NCI-H2227 (cell line): ENCODE measurements at regions not wholly inside any gene's neighbourhood (a gene's known extent, or its start where the extent isn't known, plus 50 kb on each side); places are given as distances from the start of the nearest gene placed in this dataset.
A peak's percentile ranks its signal among the peaks of the same experiment; 100 is the strongest.
"Not testable (repeated sequence)": the region's sequence is repeated elsewhere in the genome, so short reads cannot be mapped to it uniquely, and the experiment has no call there.

Experiments used
- DNase-seq: peaks from one replicate; lab custom pipeline; 2025; ENCODE audit not compliant: unreplicated experiment; lab: John Stamatoyannopoulos, UW

- DNase-seq = no peak
These were observed 137.6 kb downstream of the ZNF467 start for GRCh38 chr7:149635561-149636329.

GRCh38 chr7:149633976-149634945 is 136.7 kb upstream of the ZNF746 start:
- DNase-seq = no peak

DNA sequence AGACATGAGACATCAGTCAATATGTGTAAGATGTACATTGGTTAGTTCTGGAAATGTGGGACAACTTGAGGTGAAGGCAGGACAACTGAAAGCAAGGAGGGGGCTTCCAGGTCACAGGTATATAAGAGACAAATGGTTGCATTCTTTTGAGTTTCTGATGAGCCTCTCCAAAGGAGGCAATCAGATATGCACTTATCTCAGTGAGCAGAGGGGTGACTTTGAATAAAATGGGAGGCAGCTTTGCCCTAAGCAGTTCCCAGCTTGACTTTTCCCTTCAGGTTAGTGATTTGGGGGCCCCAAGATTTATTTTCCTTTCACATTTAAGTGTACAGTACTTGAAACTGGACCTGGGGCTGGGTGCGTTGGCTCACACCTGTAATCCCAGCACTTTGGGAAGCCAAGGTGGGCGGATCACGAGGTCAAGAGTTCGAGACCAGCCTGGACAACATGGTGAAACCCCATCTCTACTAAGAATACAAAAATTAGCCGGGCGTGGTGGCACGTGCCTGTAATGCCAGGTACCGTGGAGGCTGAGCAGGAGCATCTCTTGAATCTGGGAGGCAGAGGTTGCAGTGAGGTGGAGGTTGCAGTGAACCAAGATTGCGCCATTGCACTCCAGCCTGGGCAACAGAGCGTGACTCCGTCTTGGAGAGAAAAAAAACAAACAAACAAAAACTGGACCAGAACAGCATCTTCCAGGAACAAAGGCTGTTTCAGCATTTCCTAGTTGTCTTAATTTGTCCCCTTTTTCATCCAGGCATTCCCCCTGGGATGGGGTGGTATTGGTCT is 130.9 kb upstream of the ZNF746 start:
- not testable (repeated sequence) for DNase-seq

DNA sequence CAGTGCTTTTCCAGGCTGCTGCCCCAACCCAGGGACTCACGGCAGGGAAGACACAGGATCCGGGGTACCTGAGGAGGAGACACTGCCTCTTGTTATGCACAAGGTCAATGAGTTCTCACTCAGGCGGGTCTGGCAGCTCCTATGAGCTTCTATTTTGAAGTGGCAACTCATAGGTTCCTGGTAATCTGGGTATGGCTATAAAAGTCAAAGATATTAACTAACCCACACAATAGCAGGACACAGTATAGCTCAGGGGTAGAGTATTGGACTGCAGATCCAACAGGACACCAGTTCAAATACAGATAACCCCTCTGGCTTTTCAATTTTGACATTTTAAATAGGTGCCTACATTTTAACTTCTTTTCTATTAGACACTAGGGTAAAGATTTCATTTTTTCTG is 130.3 kb upstream of the ZNF746 start:
- no peak for DNase-seq

DNA sequence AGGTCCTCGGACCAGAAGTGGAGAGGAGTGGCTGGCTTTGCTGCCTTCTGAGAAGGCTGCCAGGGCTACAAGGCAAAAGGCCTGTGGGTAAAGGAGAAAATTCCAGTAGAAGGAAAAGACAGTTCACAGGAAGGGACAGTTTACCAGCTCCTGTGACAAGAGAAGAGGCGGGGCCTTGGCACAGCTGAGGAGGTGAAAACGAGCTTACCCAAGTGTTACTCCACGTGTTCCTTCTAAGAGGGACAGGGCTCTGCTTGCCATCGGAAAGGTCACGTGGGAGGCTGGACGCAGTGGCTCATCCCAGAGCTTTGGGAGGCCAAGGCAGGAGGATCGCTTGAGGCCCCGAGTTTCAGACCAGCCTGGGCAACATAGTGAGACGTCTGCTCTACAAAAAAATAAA is 129.4 kb upstream of the ZNF746 start:
- no peak for DNase-seq

GRCh38 chr7:149625947-149626392 is 128.4 kb upstream of the ZNF746 start:
- DNase-seq = no peak

DNA sequence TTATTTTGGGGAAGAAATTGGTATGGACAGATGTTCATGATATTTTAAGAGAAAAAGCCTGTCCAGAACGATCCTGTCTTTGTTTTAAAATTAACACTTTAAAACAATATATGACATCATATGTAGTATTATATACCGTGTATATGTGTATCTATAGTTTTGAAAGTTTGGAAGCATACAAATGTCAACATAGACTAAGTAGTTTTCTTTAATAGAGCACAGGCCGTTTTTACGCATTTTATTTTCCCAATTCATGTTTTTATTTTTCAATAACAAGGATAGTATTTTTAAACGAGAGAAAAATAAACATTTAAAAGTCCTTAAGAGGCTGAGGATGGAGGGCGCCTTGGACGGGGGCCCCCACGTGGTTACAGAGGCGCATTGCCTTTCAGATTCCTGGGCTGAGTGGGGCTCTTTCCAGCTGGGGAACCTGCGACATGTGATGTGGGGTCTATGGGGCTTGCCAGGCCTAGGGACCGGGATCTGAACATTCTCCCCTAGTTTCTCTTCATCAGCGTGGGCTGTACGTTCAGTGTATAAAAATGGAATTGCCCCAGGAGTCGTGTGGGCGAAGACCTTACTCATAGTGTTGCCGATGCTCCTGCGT is 127.8 kb upstream of the ZNF746 start:
- DNase-seq = peak; percentile 23

GRCh38 chr7:149624419-149625339 is 127.1 kb upstream of the ZNF746 start:
- DNase-seq = peak; percentile 96

GRCh38 chr7:149624006-149624405 is 126.4 kb upstream of the ZNF746 start:
- DNase-seq = peak; percentile 41

GRCh38 chr7:149623262-149623997 is 125.8 kb upstream of the ZNF746 start:
- DNase-seq = peak; percentile 85

DNA sequence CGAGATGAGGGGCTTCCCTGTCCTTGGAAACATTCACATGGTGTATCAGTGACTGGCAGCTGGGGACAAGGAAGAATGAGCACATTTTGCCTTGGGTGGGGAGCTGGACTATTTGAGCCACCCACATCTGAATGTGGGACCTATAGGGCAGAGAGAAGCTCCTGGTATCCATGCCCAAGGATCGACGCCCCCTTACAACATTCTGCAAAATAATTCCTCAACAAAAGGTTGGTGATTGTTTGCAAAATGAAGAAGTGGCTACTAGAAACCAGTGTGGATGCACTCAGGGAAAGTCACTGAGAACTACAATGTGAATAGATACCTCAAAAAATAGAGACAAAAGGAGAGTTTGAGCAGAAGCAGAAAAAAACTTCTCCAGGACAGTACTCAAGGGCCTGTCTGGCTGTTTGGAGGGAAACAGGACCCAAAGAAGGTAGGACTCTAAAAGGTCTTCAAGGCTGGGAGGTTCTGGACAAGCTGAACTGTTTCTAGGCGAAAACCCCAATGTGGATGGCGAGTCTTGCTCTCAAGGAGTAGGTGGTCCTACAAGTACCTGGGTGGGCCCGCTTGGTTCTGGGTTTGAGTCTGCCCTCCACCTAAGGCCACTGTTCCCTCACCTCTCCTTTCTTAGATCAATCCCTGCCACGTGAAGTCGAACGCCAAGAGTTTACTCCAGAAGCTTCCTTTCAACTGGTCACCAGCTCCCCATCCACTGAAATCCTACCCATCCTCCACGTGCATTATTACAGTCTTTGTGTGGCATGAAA is 125.0 kb upstream of the ZNF746 start:
- no peak for DNase-seq

GRCh38 chr7:149621776-149622175 is 124.2 kb upstream of the ZNF746 start:
- DNase-seq = no peak

DNA sequence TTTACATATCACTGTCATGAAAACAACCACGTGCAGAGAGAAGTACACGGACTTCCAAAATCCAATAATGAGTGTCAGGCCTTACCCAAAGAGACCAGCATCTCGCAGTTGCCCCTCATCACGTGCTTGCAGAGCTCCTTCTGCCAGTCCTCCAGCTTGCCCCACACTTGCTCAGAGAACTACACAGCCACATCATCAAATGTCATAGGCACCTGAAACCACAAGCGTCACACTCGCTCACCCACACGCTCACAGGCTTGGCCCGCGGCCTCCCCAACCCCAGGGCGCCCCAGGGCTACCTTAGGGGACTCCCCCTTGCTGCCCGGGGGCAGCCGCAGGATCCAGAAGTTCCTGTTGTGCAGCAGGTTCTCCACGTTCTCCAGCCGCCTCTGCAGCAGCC is 123.4 kb upstream of the ZNF746 start:
- DNase-seq = no peak

GRCh38 chr7:149616898-149617297 is 119.3 kb upstream of the ZNF746 start:
- no peak for DNase-seq

DNA sequence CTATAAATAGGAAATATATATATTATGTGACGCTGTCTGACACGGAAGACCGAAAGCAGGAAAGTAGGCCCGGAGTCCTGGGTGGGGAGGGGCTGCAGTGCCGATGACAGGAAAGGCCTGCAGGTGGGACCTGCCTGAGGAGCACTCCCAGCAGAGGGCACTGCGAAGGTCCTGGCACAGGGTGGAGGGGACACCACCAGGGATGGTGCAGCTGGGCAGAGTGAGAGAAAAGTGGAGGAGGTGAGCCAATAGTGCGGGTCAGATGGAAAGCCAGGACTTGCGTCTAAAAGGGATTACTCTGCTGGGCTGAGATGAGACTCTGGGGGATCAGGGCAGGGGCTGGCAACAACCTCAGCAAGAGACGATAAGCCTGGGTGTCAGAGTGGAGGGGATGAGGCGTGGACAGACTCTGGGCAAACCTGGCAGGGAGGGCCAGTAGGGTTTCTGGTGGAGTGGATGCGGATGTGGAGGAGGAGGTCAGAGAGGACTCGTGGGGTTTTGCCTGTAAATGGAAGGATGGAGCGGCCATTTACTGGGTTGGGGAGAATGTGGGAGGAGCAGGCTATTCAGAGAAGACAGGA is 118.2 kb upstream of the ZNF746 start:
- no peak for DNase-seq

GRCh38 chr7:149610441-149611011 is 112.9 kb upstream of the ZNF746 start:
- DNase-seq = no peak

DNA sequence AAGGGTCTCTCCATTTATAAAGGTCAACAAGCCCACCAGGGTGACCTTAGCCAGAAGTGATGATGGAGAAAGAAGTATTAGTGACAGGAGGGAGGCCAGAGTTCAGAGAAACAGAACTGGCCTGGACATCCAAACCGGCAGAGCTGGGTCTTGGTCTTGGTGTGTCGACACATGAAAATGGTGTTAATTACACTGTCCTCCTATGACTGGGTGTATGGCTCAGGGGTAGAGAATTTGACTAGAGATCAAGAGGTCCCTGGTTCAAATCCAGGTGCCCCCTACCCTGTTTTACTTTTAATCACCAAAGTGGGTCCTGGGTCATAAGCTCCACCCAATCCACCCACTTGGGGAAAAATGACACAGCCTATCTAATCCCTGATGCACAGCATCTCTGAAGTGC is 110.6 kb upstream of the ZNF746 start:
- DNase-seq = no peak

DNA sequence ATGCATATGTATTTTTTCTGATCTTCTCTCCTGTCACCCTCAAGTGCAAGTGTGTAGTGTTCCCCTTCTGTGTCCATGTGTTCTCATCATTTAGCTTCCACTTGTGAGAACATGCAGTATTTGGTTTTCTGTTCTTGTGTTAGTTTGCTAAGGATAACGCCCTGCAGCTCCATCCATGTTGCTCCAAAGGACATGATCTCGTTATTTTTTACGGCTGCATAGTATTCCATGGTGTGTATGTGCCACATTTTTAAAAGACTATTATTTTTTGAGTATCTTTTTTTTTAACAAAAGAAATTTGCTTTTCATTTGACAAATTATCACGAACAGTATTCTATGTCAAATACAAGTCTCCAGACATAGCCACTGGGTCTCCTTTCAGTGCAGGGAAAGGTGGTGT is 110.1 kb upstream of the ZNF746 start:
- no peak for DNase-seq
